ENCODE measurements at regions not wholly inside any gene's neighbourhood (a gene's known extent, or its start where the extent isn't known, plus 50 kb on each side); places are given as distances from the start of the nearest gene placed in this dataset.

DNA sequence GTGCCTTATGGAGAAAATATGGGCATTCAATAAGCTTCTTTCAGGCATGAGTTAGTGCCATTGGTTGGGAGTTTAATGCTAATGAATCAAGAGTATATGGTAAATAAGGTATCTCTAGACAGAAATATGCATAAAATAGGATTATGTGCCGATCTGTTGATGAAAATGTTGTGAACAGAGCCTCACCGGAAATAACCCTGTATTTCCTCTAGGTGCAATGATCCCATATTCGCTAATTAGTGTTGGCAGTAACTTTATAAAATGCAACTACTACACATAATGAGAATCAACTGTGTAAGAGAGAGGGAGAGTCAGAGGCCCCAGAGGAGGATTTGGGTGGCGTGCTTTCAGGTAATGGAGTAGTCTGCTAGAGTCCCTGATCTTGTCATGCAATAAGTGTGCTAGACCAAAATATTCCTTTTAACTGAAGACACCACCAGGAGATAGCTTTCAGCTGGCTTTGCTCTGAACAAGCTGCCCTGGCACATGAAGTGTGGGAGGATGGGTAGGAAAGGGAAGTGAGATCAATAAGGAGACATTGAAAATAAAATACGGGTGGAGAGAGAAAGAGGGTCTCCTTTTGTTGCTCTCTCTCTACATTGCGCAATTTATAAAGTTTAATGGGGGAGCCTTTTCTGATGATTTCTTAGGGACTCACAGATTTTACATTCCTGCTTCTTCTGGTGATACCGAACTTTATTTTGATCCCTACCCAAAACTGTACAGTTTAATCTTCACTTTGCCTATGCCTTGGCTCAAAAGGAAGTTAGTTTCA is 68.6 kb upstream of the PLXNC1 start:
- TF ChIP-seq, protein P1, sequence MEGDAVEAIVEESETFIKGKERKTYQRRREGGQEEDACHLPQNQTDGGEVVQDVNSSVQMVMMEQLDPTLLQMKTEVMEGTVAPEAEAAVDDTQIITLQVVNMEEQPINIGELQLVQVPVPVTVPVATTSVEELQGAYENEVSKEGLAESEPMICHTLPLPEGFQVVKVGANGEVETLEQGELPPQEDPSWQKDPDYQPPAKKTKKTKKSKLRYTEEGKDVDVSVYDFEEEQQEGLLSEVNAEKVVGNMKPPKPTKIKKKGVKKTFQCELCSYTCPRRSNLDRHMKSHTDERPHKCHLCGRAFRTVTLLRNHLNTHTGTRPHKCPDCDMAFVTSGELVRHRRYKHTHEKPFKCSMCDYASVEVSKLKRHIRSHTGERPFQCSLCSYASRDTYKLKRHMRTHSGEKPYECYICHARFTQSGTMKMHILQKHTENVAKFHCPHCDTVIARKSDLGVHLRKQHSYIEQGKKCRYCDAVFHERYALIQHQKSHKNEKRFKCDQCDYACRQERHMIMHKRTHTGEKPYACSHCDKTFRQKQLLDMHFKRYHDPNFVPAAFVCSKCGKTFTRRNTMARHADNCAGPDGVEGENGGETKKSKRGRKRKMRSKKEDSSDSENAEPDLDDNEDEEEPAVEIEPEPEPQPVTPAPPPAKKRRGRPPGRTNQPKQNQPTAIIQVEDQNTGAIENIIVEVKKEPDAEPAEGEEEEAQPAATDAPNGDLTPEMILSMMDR (conservative IDR thresholded peaks at IDR 0.05; ENCODE audit: low read depth, low read length) = no peak
- no peak overlapping the region for H3K4me3 ChIP-seq (ENCODE audit: low read length)
- no peak for DNase-seq (ENCODE audit: low read depth)

DNA sequence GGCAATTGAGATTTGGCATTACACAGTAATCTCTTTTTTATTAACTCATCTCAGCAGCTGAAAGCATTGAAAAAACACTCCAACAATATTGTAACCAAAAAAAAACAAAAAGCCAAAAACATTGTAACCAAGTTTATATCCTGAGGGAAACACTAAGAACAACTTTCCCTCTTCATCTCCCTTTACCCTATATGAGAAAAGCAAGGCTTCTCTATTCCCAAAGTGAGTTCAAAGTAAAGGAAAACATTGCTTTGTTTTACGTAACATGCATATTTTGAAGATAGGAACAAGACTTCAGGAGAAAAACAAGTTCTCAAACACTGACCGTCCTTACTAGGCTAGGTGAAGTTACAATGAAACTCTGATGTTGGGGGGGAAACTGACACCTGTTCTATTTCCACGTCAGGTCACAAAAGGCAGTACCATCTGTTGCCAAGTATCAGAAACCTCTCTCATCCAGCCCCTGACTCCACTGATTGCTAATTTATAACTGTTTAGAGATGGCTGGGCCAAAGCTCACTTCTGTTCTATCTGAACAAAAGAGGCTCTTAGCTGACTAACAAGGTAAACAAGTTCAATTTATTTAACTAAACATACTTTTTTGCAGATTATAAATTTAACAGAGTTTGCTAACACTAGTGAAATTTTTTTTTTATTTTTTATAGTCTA is 67.9 kb upstream of the PLXNC1 start:
- H3K4me3 ChIP-seq (ENCODE audit: low read length) = no peak overlapping the region
- TF ChIP-seq, protein P1 (conservative IDR thresholded peaks at IDR 0.05; ENCODE audit: low read depth, low read length) = no peak
- DNase-seq (ENCODE audit: low read depth) = no peak

DNA sequence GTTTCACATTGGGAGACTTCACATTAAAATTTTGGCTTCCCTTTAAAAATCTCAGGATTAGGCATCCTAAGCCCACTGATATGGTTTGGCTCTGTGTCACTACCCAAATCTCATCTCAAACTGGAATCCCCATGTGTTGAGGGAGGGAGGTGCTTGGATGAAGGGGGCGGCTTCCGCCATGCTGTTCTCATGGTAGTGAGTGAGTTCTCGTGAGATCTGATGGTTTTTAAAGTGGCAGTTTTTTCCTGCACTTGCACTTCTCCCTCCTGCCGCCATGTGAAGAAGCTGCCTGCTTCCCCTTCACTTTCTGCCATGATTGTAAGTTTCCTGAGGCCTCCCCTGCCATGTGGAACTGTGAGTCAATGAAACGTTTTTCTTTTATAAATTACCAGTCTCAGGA is 65.7 kb upstream of the PLXNC1 start:
- TF ChIP-seq, protein P1 (conservative IDR thresholded peaks at IDR 0.05; ENCODE audit: low read depth, low read length) = no peak
- no peak for DNase-seq (ENCODE audit: low read depth)
- no peak overlapping the region for H3K4me3 ChIP-seq (ENCODE audit: low read length)

DNA sequence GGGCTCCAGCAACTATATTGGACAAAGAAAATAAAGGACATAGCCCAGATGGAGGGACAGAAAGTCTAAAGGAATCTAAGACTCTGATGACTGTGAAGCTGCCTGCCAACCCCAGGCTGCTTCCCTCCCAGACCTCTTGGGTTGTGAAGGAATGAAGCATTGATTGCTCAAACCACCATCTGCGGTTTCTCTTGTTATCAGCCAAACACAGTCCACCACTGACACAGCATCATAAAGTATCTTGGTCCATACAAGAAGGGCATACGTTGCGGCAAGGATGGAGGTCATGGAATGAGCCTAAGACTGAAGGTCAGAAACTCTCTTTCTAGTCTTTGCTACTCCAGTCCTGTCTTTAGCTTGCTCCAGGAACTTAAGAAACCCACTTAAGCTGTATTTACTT is 58.5 kb upstream of the PLXNC1 start:
- DNase-seq (ENCODE audit: low read depth) = no peak
- TF ChIP-seq, protein P1 (conservative IDR thresholded peaks at IDR 0.05; ENCODE audit: low read depth, low read length) = no peak
- no peak overlapping the region for H3K4me3 ChIP-seq (ENCODE audit: low read length)

DNA sequence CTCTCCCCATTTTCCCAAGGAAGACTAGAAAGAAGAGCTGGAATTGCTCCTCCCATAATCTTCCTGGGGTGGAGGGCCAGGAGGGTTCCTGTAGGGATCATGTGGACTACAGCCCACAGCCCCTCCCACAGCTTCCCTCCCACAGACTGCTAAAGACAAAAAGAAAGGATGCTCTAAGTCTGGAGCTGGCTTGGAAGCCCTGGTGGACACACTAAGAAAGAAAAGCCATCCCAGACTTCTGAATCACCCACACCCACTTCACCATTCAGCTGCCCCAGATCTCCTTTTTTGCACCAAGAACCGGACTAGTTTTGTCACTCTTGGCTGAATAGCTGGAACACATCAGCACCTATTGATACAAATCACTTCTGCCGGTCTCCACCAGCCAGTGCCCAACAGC is 56.8 kb upstream of the PLXNC1 start:
- TF ChIP-seq, protein P1 (conservative IDR thresholded peaks at IDR 0.05; ENCODE audit: low read depth, low read length) = no peak
- no peak for DNase-seq (ENCODE audit: low read depth)
- H3K4me3 ChIP-seq (ENCODE audit: low read length) = no peak overlapping the region

DNA sequence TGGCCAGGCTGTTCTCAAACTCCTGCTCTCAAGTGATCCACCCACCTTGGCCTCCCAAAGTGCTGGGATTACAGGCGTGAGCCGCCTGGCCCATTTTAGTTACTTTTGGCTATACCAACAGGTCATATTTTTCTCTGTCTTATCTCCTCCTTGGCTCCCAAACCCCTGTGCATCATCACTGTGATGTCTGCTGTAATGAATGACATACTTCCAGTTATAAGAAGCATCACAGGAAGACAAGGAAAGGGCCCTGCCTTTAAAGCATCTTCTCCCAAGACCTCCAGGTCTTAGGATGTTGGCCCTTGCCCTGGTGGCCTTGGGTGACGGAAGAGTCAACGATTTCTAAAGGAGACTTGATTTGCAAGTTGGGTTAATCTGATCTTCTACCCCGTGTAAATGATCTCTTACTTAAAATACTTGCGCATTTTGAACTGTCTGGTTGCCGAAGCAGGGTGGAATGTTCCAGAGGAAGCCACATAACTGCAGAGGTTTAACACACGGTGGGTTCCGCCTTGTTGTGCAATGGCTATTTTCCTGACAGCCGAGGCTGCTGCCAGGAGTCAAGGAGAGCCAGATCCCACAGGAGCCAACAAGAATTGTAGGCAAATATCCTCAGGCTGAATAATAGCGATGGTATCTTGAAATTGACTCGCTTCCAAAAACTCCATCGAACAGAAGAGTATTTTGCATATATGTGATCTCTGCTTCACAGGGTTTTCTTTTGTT is 55.7 kb upstream of the PLXNC1 start:
- TF ChIP-seq, protein P1 (conservative IDR thresholded peaks at IDR 0.05; ENCODE audit: low read depth, low read length) = no peak
- no peak overlapping the region for H3K4me3 ChIP-seq (ENCODE audit: low read length)
- DNase-seq (ENCODE audit: low read depth) = no peak
